HFF-Myc (cell line): ENCODE measurements at regions not wholly inside any gene's neighbourhood (a gene's known extent, or its start where the extent isn't known, plus 50 kb on each side); places are given as distances from the start of the nearest gene placed in this dataset.

Experiments
- DNase-seq: peaks from one replicate; pipeline ENCODE4 v3.0.0-alpha.2; 2011; ENCODE audit warnings: low read depth; ENCODE audit errors: extremely low read depth
- H3K4me3 ChIP-seq: replicated peaks from 2 replicates; pipeline ENCODE4 v1.5.1; 2011; ENCODE audit warnings: low read depth, mild to moderate bottlenecking, control low read depth, low read length
- CTCF ChIP-seq: IDR thresholded peaks from 2 replicates; pipeline ENCODE4 v1.5.1; 2012; ENCODE audit warnings: mild to moderate bottlenecking, low read depth, low read length, control low read depth; ENCODE audit errors: missing control alignments

GRCh38 chr3:135618123-135618522 is 347.4 kb upstream of the PPP2R3A start:
- no peak overlapping the region for H3K4me3 ChIP-seq
- no peak for DNase-seq
- TF ChIP-seq CTCF = no peak

GRCh38 chr3:135621184-135621920 is 344.2 kb upstream of the PPP2R3A start:
- no peak overlapping the region for H3K4me3 ChIP-seq
- TF ChIP-seq CTCF = no peak
- no peak for DNase-seq

GRCh38 chr3:135622215-135622614 is 343.3 kb upstream of the PPP2R3A start:
- TF ChIP-seq CTCF = no peak

GRCh38 chr3:135622656-135623055 is 342.9 kb upstream of the PPP2R3A start:
- no peak for TF ChIP-seq CTCF
- DNase-seq = no peak
- no peak overlapping the region for H3K4me3 ChIP-seq

More at GRCh38 chr3:135622215-135622614, 343.3 kb upstream of the PPP2R3A start:
- no peak for DNase-seq
- no peak overlapping the region for H3K4me3 ChIP-seq

- no peak for TF ChIP-seq CTCF
- no peak for DNase-seq
- no peak overlapping the region for H3K4me3 ChIP-seq
Measured at GRCh38 chr3:135623558-135623957, 342.0 kb upstream of the PPP2R3A start.

- no peak for DNase-seq
- no peak for TF ChIP-seq CTCF
- no peak overlapping the region for H3K4me3 ChIP-seq
Measured at GRCh38 chr3:135627057-135627456, 338.5 kb upstream of the PPP2R3A start.
